Suppressor macrophage treated with lipopolysaccharide for 1 hour (primary cell): ENCODE measurements at regions not wholly inside any gene's neighbourhood (a gene's known extent, or its start where the extent isn't known, plus 50 kb on each side); places are given as distances from the start of the nearest gene placed in this dataset.
"Not testable (repeated sequence)": the region's sequence is repeated elsewhere in the genome, so short reads cannot be mapped to it uniquely, and the experiment has no call there.

Experiments
- DNase-seq, 3 donors: peaks; one replicate each; pipeline ENCODE4 v3.0.0-alpha.2; 2020 to 2022

DNA sequence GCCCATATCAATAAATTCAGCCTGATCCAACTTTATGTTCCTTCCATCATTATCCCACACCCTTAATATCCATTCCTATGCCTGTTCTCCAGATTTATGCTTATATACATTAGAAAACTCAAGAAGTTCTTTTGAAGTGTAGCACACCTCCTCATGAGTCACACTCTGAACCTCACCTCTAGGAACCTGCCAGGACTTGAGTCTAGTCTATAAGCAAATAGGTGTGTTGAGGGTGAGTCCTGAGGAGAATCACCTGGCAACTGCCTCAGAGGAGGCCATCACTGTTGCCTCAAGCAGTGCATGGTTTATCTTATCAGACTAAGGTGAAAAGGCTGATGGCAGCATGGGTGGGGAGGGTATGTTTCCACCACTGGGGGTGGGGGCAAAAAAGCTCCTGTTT, 496.7 kb downstream of the C6orf118 start:
- no peak for DNase-seq

DNA sequence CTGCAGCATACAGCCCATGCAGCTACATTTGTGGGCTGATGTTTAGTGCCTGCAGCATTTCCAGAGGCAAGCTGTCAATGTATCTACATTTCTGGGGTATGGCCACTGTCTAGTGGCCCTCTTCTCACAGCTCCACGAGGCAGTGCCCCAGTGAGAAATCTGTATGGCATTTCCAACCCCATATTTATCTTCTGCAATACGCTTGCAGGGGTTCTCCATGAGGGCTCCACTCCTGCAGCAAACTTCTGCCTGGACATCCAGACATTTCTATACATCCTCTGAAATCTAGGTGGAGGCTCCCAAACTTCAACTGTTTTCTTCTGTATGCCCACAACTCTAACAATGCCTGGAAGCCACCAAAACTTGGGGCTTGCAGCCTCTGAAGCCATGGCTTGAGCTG, 502.3 kb downstream of the C6orf118 start:
- DNase-seq, result no peak

DNA sequence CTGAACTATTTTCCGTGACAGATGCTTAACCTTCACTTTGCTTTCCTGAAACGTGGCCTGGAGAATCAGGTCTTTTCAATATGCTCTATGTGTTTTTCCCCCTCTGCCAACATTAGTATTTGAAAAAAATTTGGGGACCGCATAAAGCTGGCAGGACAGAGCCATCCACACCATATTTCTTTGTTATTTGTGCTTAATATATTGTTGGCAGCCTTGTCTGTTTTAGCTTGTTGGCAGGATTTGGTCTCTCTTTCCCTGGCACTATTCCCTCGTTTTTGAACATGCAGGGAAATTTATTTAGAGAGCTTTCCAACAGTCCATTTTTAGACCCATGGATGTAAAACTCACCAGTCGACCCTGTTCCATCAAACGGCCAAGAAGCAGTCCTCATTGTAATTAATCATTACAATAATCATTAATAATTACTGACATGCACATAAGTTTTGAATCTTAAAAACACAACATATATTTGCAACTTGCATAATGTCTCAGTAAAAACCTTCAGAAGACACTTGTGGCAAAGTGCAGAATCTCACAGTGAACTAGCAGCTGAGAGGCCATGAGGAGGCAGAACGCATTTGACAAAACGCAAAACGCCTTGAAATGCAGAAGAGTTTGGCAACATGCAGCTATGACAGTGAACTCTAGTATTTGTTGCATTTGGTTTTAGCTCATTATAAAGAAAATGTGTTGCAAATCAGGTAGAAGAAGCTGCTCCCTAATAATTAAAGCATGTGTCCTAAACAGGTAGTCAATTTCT, 514.2 kb downstream of the C6orf118 start:
- DNase-seq, result no peak

DNA sequence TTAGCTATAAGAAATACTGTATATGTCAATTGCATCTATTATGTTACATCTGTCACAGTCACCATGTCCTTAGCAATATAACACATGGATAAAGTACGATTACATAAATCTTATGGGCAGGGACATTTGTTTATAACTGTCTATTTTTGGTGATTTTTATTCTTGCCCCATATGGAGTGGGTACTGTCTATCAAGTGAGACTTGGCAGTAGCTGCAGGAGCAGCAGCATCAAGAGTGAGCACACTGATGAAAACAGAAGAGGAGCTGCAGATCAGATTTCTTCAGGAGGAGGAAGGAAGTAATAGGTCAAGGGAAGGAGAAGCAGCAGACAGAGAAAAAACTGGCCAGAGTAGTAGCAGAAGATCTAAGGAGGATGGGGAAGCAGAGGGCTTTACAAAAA, 516.7 kb downstream of the C6orf118 start:
- DNase-seq, result no peak

DNA sequence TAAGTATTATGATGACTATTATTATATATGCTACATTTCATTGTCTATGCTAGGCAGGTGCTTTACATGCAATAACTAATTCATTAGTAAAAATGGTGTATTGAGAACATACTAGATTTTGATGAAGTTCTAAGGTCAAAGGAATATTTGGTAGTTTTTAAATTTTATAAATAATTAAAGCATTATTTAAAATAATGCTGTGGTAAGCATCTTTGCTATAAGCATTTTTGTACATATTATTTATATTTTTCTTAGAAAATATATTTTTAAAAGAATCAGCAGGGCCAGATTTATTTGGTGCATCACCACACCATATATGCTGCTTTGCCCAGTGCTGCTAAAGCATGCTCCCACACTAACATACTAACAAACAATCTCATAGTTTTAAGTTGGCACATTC, 517.9 kb downstream of the C6orf118 start:
- DNase-seq, result no peak

DNA sequence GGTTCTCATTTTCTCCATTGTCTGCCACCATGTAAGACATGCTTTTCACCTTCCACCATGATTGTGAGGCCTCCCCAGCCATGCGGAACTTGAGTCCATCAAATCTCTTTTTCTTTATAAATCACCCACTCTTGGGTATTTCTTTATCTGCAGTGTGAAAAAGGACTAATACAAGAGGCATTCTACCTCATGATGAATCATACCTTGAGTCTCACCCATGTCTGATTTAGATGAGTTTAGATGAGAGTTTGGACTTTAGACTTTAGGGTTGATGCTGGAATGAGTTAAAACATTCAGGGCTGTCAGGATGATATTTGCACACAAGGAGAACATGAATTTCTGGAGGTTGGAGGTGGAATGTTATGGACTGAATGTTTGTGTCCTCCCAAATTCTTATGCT, 545.6 kb downstream of the C6orf118 start:
- no peak for DNase-seq

DNA sequence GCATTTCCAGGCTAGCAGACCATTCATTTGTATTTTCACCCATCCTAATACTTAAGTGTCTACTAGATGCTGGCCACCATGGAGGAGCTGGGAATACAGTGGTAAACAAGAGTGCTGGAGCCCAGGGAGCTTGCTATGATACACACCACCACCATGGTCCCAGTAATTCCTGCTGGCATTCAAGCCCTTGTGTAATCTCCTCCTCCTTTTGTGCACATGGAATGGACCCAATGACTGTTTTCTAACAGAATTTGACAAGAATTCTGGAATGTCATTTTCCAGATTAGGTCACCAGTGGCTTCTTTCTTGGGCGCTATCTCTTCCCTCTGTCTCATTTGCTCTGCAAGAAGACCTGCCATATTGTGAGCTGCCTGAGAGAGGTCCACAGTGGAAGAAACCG, 552.0 kb downstream of the C6orf118 start:
- DNase-seq, result no peak

DNA sequence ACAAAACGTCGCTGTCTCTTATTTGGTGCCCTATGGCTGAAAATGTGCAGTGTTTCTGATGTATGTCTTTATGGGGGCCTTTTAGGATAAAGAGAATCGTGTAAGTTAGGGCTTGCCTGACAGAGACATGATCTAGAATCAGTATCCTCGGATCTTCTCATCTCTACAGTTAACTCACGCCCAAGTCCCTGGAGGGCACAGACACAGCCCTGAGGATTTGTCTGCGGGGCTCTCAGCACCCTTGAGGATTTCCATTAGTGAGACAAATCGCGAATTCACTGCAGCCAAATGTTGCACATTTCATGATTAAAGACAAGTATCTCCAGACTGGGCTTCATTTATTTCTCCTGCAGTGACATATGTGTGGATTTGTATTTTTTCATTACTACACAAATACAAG, 552.7 kb downstream of the C6orf118 start:
- no peak for DNase-seq

DNA sequence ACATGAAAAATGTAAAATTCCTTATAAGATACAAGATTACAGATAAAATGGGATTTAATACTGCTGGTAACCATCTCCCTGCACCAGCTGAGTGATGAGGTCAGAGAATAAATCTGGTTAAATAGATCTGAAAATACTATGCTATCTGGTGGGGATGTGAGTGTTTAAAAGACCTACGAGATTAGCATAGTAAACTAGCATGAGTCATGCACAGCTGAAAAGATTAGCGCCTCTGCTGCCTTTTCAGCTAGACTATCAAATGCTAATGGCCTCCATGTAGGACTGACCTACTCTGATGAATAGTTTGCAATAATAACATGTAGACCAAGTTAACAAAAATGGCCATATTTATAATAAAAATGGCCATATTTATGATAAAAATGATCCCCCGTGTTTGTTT, 553.3 kb downstream of the C6orf118 start:
- DNase-seq, result no peak

DNA sequence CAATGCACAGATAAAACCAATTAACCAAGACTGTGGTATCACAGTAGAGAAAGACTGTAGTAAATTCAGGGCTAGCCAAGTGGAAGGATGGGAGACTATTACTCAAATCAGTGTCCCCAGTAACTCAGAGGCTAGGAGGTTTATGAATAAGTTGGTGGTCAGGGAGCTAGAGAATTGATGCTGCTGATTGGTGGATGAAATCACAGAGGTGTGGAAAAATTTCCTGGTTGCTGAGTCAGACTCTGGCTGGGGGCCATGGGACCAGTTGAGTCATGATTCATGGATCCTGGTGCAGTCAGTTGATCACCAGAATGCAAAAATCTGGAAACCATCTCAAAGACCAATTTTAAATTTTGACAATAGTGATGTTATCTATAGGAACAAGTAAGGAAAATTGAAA, 555.9 kb downstream of the C6orf118 start:
- DNase-seq, result no peak

DNA sequence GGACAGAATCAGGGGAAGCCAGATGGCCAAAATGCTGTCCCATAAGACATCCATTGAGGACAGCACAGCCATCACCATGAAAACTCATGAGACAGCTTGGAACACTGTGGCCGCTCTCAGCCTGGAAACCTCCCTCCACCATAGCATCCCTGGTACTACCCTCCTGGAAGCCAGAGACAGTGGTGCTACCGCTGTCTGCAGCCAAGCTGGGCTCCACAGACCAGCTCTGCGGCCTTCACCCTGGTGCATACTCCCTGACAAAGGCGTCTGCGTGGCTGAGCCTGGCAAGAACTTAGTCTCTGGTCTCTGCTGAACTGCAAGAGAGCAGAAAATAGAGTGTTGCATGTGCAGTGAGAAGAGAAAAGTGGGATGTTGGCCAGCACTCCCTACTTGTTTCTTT, 558.0 kb downstream of the C6orf118 start:
- DNase-seq, result no peak

DNA sequence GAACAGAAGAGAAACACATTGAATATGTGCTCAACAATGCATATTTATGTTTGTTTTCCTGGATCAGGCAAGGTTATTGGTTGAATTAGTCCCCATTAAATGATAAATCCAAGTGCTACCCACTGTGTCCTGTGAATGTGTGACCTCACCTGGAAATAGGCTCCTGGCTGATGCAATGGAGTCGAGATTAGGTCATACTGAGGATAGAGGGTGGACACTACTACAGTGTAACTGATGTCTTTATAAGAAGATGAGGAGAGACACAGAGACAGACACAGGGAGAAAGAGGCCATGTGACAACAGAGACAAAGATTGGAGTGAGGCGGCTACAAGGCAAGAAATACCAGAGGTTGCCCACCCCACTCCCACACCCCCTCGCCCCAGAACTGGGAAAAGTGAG, 559.3 kb downstream of the C6orf118 start:
- DNase-seq, result no peak

DNA sequence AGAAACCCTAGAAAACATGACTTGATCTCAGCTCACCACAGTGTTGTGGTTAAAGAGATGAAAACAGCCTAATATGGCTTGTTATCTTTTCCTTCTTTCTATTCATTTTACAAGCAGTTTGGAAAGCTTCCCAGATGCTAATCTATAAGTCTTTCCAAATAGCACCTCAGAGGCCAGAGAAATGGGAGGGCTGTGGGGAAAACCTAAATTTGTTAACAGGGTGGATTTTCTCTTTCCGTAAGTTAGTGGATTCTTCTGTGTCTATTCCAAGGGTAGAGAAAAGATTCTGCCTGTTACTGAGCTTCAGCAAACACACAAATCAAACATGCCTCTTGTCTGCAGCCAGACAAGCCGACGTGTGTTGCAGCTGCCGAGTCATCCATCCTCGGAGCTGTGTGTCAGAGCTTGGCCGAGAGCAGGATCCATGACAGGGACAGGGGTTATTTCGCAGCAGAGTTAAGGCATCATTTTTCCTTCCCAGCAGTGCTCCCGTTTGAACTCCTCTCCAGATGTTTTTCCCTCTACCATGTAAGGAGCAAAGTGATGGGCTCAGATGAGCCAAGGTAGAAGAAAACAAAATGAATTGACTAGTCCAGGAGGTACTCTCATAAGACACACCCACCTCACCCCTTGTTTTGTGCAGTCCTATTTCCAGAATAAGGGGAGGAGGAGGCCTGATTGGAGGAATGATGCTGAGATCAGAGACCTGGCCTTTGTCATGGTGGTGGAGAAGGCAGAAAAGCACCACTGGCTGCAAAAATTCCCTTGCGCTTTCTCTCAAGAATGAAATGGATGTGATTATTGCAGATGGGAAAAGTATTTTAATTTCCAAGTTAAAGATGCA, 560.0 kb downstream of the C6orf118 start:
- DNase-seq, result no peak

DNA sequence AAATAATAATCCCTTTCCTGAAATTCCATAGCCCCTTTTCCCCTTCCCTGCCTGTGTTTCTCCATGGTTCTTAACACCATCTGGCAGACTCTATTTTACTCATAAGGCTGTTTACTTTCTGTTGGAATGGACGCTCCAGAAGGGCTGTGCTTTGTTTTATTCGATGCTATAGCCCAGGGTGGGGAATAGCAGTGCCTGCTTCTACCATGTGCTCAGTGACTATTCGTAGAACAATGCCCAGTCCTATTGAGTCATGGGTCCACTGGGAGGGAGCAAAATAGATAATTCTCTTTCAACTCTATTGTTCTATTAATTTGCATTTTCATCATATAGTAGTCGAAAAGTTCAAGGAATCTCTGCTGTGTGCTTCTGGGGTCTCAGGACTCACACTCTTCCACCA, 565.1 kb downstream of the C6orf118 start:
- no peak for DNase-seq

DNA sequence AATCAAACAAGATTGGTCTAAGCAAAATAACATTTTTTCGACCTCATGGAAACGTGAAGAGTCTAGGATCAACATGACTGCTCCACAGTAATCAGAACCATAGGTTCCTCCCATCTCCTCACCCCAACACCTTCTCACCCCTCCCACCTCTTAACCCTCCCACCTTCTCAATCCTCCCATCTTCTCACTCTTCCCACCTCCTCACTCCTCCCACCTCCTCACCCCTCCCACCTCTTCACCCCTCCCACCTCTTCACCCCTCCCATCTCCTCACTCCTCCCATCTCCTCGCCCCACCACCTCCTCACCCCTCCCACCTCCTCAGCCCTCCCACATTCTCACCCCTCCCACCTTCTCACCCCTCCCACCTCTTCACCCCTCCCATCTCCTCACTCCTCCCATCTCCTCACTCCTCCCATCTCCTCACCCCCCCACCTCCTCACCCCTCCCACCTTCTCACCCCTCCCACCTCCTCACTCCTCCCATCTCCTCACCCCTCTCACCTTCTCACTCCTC, 567.4 kb downstream of the C6orf118 start:
- no peak for DNase-seq

DNA sequence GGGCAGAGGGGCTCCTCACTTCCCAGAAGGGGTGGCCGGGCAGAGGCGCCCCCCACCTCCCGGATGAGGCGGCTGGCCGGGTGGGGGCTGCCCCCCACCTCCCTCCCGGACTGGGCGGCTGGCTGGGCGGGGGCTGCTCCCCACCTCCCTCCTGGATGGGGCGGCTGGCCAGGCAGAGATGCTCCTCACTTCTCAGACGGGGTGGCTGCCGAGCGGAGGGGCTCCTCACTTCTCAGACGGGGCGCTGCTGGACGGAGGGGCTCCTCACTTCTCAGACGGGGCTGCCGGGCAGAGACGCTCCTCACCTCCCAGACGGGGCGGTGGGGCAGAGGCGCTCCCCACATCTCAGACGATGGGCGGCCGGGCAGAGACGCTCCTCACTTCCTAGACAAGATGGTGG, 573.3 kb downstream of the C6orf118 start:
- not testable (repeated sequence) for DNase-seq

DNA sequence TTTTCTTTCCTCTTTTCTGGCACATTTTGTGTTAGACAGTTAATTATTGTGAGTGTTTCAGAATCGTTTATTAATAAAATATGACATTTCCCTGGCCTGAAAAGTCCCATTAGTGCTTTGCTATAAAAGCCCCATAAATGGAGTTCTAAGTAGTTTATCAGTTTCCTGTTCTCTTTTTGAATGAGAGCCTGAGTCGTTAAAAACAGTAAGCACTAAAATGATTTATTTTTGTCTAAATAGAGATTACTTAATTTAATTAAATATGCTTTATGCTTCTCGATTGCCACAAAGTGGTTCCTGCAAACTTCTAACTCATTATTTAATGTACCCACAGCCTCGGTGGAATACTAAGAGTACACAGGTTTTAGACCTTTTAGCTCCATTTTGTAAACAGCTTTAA, 577.9 kb downstream of the C6orf118 start:
- no peak for DNase-seq

DNA sequence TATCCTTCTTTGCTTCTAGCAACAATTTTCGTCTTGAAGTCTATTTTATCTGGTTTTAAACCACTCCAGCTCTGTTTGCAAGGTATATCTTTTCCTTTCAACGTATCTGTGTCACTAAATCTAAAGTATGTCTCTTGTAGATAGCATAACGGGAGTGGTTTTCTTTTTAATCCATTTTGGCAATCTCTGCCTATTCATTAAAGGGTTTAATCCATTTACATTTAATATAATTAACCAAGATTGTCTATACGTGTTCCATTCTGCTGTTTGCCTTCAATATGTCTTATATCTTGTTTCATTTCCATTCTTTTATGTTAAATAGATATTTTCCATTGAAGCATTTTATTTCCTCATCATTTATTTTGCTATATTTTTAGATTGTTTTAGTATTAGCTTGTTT, 587.9 kb downstream of the C6orf118 start:
- no peak for DNase-seq

DNA sequence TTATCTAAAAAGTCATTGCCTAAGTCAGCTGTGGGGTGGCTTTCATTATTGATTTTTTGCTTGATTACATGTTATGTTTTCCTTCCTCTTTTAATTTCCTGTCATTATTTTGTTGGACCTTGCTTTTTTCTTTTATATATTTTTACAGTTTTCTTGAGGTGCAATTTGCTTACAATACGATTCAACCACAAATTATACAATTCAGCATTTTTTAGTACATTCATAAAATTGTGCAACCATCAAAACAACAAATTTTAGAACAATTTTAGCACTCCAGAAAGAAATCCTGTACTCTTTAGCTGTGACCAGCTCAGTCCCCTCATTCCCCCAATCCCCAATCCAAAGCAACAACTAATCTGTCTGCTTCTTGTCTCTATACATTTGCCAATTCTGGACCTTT, 608.9 kb downstream of the C6orf118 start:
- no peak for DNase-seq

DNA sequence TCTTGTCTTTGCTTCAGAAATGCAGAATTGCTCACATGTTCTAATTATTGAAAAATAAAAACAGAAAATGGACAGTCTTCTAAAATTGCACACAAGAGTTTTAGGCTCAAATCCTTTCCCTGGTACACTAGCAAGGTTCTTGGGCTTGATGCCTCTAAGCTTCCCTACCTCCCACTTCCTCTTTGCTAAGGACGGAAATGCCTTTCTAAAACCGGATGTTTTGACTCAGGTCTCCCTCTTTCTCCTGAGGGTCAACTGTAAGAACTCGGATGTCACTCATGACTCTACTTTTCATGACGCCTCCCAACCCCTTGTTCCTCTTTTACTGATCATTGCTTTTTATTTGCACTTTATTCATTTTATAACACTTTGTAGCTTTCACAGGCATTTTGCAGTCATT, 613.5 kb downstream of the C6orf118 start:
- DNase-seq, result no peak

DNA sequence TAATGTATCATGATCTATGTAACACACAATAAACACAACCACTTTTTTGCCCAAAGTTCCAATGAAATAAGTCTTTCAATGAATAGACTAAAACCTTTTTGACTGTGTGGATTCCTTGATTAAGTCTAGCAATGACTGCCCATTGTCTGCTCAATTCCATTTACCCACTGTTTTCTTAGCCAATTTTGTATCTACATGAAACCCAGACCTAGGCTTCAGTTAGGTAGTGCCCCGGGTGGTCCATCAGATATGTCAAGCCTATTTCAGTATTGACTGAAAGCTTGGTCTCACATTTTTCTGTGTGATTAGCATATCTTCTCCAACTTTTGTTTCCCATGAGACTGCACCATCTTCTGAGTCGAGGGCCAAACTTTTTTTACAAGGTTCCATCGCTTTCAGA, 615.0 kb downstream of the C6orf118 start:
- DNase-seq, result no peak

DNA sequence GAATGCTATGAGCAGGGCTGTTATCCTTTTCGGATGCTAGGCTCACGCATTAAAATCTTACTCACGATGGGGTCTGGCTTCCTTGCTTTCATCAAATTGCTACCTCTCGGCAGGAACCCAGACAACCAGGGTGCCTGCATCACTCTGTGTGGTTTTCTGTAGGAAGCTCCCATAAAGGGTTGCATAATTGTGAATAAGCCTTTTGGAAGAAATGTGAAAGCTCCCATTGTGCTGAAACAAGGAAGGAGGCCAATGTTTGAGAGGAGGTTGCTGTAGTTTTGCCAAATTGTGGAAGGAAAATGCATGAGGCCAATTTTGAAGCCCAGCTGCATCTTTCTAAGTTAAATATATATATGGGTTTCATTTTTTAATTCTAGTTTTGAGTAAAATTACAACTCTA, 615.5 kb downstream of the C6orf118 start:
- no peak for DNase-seq

DNA sequence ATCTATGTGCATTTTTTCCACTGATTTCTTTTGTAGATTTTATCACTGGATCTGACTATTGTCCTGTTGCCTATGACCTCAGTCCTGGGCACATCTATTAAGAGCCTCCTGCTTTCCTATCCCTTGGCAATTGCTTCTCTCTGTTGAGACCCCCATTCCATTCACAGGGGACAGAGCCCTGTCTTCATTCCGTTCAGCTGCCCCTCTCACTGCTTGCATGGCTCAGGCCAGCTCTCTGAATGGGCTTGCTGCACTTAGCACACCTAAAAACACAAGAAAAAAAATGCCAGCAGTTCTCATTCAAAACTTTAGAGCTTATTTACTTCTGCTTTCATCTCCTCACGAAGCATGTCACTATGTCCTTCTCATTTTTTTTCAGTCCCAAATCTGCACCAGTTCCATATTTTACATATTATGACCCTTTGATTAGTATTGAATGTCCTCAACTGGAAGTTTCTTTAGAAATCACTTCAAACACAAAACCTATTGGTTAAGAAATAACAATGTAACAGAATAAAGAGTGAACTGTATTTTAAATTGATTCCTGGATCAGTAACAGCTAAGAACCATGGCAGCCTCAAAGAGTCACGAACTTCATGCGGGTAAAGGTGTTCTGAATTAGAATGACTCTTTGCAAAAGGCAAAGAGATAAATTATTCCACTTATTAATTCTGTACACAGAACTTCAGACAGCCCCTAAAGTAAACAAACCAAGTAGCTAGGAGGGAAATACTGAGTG, 616.5 kb downstream of the C6orf118 start:
- no peak for DNase-seq
